Activated naive CD8-positive, alpha-beta T cell treated with anti-CD3 and anti-CD28 coated beads, Interleukin-2, amount 50 U/mL, for 16 hours (primary cell): ENCODE measurements at regions not wholly inside any gene's neighbourhood (a gene's known extent, or its start where the extent isn't known, plus 50 kb on each side); places are given as distances from the start of the nearest gene placed in this dataset.

Source experiments
- DNase-seq: peaks from one replicate; pipeline ENCODE4 v3.0.0-alpha.2; 2020; ENCODE audit warnings: low read depth, low spot score

DNA sequence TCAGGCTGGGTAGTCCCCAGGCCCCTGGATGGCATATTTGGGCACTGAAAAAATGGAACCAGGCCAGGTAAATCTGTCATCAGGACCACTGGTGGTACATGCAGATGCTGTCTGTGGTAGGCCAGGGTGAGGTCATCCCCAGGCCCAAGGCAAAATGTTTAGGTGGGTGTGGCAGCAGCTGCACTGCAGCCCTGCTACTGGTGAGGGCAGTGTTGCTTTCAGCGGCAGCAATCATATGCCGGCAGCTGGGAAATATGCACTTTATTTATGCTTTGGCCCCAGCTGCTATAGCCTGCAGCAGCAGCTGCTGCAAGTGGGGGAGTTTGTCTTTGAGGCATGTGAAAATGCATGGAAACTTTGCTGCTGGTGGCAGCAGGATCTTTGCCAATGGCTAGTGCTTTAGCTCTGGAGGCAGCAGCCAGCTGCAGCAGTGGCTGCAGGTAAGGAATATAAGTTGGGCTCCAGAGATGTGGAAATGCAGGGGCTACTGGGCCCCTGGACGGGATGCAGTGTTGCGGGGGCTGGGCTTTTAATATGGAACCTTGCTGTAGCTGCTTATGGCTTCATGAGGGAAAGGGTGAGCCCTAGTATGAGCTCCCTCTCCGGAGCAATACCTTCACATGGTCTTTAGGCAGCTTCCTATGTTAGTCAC lies 365.7 kb upstream of the CADM1 start:
- no peak for DNase-seq

DNA sequence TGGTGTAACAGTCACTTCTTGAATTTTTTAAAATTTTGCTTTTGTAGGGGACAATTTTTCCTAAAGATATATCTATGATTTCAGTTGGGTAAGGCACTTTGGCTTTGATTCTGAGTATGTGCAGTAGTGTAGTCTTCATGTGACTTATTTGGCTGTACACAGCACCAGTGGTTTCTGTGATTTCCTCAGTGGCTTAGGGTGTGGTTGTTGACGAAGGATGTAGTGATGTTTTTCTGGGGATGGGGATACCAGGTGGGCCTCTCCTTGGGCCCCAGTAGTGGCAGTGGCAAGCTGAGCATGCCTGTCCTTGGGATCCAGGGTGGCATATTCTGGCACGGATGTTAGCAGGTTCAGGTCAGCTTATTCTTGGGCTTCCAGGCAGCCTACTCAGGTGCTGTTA lies 364.9 kb upstream of the CADM1 start:
- no peak for DNase-seq

DNA sequence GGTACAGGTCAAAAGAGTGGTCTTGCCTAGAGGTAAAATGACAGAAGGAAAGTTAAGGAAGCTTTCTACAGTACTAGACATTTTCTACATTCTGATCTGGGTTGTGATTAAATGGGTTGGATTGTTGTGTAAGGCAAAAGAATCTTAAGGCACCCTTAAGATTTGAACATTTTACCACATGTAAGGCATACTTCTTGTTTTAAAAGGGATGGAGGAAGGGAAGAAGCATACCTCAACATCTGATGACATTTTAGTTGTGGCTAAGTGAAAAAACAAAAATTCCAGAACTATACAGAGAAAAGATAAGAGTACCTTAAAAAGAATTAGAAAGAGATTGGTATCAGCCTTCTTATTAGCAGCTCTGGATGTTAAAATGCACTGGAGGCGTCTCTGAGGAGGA lies 356.0 kb upstream of the CADM1 start:
- DNase-seq, result no peak

DNA sequence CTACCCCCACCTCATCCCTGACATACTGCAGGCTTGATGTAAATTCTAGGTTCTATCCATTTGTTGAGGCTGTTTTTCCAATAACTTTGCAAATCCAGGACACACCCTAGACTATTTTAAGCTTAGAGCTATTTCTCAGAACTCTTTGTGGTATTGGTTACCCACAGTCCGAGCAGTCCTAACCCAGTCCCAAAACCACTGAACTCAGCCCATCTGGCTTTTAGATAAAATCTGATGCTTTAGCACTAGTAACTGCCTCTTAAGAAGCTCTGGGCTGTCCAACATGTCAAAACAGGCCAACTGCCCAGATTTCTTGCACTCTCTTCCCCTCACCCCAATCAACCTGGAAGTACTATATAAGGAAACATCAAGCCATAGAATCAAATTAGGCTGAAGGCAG lies 344.4 kb upstream of the CADM1 start:
- DNase-seq, result no peak

DNA sequence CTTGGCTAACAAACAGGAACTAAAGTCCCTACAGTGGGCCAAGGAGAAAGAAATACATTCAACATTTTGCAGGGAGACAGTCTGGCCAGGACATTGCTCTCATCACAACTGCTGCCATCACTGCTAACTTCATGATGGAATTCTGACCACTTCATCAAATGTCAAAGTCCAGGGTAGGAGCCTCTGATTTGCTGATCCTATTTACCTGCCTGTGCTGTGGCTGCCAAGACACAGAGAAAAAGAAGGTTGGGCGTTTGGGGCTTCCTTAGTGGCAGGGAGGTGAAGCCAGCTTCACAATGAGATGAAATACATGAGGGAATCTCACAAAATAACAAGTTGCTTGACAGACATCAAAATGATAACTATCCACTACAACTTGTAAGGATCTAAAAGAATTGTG lies 343.9 kb upstream of the CADM1 start:
- DNase-seq, result no peak

DNA sequence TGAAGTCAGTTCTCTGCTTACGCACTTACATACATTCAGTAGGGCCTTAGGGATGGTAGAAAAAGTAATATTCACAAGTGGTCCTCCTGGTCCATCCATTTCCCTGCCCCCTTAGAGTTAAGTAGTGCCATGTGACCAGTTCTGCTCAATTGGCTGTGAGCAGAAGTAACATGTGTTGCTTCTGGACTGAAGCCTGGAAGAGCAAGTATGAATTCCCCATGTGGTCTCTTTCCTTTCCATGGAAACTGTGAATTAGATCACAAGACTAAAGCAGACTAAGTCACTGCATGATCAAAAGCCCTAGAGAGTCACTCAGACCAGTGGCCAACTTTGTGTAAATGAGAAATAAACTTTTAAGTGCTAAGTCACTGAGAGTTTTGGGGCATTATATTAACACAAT lies 341.7 kb upstream of the CADM1 start:
- DNase-seq, result no peak

DNA sequence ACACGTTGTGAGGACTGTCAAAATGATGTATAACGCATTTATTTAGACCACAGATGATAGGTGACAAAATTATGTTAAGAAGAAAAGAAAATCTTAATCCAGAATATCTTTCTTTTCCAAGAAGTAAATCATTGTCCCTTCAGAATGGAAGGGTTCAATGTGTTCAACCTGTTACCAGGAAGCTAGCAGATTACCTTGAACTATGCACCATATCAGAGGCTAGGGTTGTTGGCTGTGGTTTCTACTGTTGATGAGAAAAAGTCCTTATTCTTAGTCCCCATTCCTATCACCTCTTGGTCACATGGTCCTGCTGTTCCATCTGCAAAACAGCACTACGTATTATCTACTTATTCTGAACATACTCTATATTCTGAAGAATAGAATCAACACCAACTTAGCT lies 339.5 kb upstream of the CADM1 start:
- no peak for DNase-seq

DNA sequence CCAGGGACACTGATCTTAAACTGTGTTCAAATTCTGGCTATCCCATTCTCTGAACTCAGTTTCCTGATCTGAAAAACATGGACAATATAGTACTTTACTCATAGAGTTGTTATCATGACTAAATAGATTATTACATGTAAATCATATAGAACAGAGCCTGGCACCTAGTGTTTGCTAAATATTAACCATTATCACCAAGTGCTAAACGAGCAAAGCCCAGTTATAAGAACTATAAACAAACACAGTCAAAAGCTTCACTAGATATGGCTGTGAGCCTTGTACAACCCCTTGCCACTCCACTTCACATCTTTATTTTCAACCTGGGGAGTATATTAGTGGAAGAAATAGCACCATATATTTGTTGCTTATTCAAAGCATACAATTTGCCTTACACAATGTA lies 338.9 kb upstream of the CADM1 start:
- DNase-seq, result no peak

DNA sequence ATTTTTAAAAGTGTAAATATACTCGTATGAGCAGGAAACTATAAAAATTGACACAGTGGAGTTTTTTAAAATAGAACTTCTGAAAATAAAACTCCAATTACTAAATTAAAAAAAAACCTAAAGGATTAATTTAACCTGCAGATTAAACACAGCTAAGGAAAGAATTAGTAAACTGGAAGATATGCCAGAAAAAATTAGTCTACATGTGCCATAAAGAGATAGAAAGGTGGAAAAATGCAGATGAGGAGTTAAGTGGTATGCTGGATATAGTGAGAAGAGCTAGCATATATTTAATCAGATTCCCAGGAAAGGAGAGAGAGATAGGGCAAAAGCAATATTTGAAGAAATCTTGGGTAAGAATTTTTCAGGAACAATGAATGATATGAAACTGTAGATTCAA lies 315.8 kb upstream of the CADM1 start:
- no peak for DNase-seq

DNA sequence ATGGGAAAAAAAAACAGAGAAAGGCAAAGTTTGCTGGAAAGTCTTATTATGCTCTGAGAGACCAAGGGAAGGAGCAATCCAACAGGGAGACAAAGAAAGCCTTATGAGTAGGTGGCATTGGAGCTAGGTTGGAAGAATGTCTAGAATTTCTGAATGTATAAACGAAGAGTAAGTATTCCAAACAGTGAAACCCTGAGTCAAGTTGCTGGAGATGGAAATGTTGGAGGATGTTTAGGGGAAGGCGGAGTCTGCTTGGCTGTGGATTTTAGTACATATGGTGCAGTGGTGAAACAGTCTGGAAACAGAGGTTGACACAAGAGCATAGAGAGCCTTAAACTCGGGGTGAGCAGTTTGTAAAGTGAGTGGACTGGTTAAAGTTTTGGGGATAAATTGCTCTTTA lies 314.8 kb upstream of the CADM1 start:
- DNase-seq, result no peak

DNA sequence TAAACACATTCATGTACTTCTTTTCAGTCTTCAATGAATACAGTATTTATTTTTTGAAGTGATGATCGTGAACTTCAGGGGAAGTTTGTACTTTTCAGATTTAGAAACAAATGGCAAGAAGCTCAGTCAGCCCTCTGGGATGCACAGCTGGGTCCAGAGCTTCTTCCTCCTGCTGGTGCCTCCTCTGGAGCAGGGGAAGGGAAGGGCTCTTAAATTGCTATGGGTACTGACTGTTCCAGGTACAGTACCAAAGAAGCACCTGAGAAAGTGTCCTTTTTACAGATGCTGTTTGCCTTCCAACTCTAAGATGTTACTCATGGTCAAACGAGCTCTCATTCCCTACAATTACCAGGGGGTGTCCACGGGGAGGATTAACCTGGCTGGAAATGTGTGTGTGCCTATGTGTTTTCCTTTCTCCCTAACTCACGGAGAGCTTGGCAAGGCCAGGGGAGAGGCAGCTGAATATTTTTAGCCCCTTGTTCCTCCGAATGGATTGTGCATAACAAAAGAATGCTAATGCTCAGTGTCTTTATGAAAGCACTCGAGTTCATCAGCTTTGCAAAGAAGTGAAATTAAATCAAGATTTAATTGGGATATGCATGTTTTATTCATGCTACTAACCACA lies 313.7 kb upstream of the CADM1 start:
- DNase-seq, result no peak

DNA sequence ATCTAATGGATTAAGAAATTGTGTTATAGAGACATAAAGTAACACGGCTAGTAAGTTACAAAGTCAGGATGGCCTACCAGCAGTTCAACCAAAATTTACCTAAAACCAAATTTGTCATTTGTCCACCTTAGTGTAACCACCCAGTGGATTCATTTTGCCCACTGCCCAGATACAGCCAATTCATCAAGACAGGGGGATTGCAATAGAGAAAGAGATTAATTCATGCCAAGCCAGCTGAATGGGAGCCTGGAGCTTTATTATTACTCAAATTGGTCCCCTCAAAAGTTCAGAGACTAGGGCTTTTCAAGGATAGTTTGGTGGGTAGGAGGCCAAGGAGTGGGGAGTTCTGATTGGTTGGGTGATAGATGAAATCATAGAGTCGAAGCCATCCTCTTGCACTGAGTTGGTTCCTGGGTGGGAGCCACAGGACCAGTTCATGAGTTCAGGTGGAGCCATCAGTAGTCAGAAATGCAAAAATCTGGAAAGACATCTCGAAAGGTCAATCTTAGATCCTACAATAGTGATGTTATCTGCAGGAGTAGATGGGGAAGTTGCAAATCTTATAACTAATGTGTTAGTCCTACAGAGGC lies 304.2 kb upstream of the CADM1 start:
- no peak for DNase-seq

DNA sequence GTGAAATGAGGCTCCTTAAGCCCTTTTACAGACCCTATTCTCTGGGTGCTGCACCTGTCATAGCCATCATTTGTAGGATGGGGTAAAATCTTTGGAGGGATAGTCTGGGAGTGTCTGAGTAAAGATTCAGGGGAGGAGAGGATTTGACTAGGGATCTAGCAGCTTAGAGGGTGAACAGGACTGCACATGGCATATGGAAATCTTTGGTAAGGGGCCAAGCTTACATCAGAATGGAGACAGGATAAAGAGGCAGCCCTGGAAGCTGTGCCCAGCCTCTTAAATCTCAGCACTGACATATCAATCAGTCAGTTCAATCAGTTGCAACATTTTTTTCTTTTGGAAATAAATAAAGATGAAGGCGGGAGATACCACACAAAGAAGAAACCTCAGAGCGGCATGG lies 301.8 kb upstream of the CADM1 start:
- no peak for DNase-seq

DNA sequence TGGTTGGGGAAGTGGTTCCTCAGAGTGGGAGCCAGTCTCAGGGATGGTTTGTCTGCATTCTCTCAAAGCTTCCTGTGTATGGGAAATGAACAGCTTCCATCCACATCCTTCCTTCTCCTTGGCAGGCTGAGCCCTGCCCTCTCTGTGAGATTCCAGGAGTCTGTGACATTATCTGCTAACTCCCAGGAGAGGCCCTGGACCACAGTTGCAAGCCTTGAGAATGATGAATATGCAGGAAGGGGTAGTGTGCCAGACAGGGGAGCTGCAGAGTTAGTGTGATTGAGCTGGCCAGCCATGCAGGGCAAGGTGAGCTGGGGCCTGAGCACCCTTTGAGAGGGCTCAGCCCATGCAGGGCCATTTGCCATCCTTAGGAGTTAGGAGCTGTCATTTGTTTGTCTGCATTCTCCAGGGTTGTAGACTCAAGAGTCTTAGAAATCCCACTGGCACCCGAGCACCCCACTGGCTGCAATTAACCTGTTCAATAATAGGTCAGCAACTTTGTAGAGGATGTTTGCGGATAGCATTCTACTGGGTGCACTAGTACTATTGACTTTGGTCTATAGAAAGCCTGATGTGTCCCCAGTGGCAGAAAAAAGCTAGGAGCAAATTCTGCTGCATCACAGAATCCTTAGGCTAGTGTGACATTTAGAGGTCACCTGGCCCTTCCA lies 299.0 kb upstream of the CADM1 start:
- no peak for DNase-seq

DNA sequence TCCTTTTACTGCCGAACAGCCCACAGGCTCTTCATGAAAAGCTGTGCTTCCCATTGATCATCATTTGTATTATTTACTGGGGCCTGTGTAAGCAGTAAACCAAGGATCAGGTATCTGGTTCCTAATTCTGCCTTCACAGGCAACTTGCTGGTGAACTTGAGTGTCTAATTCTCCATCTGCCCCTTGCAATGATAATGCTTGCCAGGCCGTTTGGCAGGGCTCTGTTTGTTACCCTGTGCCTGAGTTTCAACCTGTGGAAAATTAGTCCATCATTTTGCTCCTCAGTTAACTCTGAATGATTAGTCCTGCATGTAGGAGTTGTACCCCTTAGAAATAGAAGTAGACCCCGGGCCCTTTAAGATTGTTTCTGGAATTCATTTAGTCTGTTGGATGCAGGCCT lies 298.4 kb upstream of the CADM1 start:
- no peak for DNase-seq

DNA sequence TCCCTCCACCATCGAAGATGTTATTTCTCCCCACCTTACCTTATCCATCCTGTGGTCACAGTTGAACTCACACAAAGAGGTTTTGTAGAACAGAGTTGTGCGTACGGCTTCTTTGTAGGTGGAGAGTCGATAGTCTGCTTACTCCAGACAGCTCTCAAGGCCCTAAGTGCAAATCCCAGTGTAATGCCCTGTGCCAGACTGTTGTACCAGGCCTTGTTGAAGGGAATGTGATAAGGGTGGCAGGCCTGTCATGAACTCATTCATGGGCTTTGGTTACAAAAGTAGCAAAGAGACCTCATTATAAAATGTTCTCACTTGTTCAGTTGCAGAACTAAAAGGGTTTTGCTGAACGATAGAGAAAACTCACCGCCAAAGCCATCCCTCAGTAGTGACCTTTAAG lies 288.7 kb upstream of the CADM1 start:
- DNase-seq, result no peak

DNA sequence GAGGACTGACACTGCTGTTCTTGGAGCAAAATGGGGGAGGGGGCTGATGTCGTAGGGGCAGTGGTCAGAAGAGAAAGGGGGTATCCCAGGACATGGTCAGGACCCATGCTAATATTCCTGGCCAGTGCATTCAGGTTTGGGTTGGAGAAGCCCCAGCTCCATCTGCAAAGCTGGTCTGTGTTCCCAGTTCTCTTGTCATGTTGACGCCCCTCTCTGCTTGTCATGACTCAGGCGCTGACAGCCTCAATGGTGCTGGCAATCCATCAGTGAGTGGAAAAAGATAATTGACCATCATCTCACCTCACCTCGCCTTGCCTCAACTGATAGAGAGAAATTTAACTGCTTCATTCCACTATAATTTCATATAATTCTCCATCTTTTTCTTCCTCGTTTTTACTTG lies 283.1 kb upstream of the CADM1 start:
- no peak for DNase-seq

DNA sequence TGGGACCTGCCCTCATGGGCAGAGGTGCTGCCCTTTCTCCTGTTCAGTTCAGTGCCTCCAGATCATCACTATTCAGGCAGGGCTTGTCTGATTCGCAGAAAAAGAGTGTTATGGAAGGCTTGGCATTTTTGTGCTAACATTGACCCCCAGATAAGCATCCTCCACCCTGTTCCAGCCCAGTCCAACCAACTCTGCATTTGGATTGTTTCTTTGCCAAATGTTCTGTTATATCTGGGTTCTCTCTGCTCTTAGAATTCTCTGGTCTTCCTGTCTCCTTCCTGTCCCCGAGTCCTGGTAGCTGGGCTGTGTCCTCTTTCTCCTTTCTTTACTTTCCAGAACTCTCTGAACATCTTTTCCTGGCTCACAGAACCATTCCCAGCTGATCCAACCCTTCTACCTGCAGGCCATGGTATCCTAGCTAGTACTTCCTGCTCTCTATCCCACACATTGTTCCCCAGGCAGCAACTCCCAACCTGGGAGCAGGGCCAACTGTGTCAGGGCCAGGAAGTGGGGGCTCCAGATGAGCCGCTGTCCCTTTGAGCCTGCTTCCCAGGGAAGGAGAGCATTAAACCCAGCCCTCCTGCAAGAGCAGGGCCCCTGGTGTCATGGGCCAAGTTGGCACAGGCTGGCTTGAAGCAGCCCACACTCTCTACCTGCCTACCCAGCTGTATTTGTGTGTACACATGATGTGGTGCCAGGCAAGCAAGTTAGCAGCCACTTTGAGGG lies 280.7 kb upstream of the CADM1 start:
- DNase-seq, result no peak

DNA sequence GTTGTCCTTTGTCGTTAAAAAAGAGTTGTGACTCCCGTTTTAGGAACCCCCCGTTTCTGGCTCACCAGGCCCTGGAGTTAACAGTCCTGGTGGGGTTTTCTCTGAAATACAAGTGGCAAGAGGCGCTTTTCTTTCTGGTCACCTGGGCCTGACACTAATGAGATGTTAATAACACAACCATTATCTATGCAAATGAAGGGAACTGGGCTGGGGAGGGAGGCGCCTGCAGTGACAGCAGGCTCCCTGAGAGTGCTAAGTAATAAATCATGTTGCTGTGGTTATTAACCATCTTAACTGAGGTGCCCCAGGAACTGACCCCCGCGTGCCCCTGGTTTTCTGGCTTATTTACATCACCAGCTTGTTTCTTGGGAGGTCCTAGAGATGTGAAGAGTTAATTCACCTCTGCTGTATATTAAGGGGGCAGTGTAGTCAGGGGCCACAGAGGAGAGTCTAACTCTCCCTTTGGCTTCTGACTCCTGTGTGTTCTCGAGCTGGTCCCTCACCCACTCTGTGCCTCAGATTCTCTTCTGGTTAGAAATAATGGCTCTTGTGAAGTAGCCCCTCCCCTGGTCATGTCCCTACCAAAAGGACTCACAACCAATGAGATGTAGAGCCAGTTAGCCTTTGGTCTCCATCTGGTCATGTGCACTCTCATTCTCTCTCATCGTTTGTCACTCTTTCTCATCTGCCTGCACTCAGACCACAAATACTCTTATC lies 276.6 kb upstream of the CADM1 start:
- DNase-seq, result no peak

DNA sequence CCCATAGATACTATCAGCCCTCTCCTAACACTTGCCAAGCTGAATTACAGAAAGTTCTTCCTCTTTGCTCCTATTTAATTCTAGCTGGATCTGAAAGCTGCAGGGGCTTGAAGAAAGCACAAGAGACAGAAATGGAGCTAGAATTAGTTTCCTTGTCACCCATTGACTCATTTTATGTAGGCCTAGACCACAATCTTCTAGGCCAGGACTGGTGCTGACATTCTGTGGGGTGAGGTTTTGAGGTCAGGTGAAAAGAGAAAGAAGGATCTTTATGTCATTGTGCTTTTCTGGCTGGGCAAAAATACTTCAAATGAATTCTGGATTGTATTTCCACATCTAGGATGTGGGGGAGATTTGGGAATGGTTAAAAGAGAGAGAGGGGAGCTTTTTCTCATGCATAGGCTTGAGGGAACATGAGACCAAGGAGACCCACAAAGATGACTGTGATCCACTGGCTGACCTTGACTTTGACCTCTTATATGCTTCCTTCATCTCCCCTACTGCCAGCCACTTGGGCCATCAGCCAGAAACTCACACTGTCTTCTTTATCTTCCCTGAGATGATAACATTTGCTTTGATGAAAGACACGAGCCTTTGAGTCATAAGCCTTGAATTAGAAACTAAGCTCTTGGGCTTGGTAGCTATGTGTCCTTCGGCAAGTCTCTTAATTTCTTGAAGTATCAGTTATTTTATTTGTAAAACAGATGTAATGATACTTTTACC lies 274.9 kb upstream of the CADM1 start:
- DNase-seq, result no peak

DNA sequence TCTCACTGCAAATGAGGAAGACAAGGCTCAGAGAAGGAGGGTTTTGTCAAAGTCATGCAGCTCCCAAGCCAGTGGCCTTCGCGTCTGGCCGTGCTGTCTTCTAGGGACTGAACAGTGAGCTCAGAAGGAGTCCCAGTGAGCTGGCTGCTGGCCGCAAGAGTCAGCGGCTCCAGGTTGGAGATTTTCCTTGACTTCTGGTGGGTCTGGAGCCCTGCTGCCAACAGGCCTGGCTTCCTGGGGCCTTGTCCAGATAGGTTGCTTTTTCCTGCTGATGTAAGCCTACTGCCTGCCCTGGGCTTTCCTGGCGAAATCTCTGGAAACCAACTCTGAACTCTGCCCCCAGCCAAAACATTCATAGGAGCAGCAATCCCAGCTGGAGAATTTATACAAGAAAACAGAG lies 272.7 kb upstream of the CADM1 start:
- no peak for DNase-seq
